GM13977 (cell line): ENCODE measurements at regions not wholly inside any gene's neighbourhood (a gene's known extent, or its start where the extent isn't known, plus 50 kb on each side); places are given as distances from the start of the nearest gene placed in this dataset.
"Not testable (repeated sequence)": the region's sequence is repeated elsewhere in the genome, so short reads cannot be mapped to it uniquely, and the experiment has no call there.

Source experiments
- DNase-seq: peaks from one replicate; pipeline ENCODE4 v3.0.0; 2012; ENCODE audit warnings: low spot score
- in situ Hi-C: fragments of 300-500 bp; cut with MboI; formaldehyde crosslinking; loops from one replicate; pipeline ENCODE4 v1.12.0; 2022; ENCODE audit warnings: low sequenced_read_pairs, low pct_unique_long_range_greater_than_20kb, mixed read lengths, inconsistent platforms; ENCODE audit not compliant: unreplicated experiment

DNA sequence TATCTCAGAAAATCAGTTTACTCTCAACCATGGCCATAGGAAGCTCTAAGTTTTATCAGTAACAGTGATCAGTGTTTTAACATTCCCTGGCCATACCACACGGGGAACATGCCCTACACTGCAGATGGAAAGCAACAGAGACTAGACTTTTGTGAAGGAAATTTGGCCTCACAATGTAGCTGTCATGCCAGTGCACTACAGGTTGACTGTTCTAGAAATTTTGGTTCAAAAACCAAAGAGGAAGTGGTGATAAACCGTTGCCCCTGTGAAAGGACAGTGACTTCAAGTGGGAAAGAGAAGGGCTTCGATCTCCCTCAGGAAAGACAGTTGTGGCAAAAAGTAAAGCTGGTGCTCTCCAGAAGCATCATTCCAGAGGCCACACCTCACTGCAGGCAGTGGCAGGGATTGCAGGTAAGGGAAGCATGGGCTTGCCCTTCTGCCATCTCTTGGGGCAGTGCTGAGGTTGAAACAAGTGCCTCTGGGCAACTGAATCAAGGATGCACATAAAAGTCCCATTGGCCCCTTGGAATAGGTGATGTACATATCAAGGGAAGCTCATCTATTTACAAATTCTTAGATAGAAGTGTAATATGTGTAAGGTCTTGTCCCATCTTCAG lies 143.4 kb downstream of the PPIAL4A start:
- in situ Hi-C loops, DNase-seq: not testable (repeated sequence)

DNA sequence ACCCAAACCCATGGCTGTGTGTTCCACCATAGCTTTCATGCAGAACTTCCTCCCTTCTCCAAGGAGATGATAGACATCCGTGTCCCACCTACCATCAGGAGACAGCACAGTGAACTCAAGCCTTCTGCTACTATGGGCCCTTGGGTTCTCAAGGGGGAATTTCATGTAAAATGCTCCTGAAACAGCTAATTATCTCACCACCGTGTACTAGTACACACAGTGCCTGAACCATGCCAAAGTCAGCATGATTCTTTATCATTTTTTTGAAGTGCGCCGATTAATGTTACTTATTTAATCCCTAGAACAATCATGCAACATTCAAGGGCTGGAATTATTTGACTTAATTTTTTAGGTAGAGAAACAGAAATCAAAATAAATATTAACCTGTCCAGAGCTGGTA lies 147.2 kb downstream of the PPIAL4A start:
- in situ Hi-C loops, DNase-seq: not testable (repeated sequence)

DNA sequence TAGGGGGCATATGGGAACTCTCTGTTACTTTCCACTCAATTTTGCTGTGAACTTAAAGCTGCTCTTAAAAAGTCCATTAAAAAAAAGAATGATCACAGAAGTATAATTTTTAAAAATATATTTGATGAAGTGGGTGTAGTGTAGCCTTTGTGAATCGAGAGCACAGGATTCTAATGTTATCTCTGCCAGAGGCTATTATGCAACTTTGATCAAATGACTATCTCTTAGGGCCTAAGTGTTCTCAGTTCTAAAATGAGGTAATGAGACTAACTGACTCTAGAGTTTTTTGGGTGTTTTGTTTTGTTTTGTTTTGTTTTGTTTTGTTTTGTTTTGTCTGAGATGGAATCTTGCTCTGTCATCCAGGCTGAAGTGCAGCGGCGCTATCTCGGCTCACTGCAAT lies 143.2 kb downstream of the FAM72B start:
- in situ Hi-C loops, DNase-seq: not testable (repeated sequence)

DNA sequence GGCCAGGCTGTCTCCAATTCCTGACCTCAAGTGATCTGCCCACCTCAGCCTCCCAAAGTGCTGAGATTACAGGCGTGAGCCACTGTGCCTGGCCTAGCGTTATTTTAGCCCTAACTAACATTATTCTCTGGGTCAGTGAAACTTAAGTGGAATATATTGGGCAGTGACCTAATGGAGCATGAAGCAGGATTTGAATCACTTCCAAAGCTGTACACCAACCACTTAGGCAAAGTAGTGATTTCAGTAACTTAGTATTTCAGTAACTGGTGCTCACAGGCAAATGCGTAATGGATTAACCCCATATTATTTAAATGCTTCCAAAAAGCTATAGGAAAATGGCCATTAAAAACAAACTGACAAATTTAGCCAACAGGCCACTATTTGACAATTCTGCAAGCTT lies 142.6 kb downstream of the FAM72B start:
- DNase-seq, in situ Hi-C loops: not testable (repeated sequence)

DNA sequence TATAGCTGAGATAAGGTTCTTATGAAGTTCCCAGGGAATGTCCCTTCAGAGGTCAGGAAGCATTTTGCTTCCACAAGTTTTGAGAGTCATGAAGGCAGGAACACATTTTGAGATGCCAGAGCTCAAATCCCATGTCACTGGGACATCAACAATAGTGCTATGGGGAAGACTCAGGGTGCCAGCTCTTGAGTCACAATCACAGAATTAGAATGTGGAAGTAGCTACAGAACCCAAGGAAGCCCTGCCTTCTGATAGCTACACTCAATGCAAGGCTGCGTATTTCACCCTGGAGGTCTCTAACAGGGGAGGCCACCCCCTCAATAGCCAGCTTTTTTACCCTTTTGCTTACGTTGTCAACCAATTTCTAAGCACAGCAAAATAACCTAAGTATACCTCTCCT lies 141.3 kb downstream of the FAM72B start:
- in situ Hi-C loops, DNase-seq: not testable (repeated sequence)

- in situ Hi-C loops: not testable (repeated sequence)
Observed at GRCh38 chr1:121048293-121048752, 135.8 kb downstream of the FAM72B start.

GRCh38 chr1:121048769-121049443 lies 135.2 kb downstream of the FAM72B start:
- in situ Hi-C loops, DNase-seq: not testable (repeated sequence)

More at GRCh38 chr1:121048293-121048752, 135.8 kb downstream of the FAM72B start:
- DNase-seq: not testable (repeated sequence)

GRCh38 chr1:121050097-121050496 lies 134.0 kb downstream of the FAM72B start:
- DNase-seq, in situ Hi-C loops: not testable (repeated sequence)

- DNase-seq, in situ Hi-C loops: not testable (repeated sequence)
Observed at GRCh38 chr1:121051161-121051790, 132.9 kb downstream of the FAM72B start.

DNA sequence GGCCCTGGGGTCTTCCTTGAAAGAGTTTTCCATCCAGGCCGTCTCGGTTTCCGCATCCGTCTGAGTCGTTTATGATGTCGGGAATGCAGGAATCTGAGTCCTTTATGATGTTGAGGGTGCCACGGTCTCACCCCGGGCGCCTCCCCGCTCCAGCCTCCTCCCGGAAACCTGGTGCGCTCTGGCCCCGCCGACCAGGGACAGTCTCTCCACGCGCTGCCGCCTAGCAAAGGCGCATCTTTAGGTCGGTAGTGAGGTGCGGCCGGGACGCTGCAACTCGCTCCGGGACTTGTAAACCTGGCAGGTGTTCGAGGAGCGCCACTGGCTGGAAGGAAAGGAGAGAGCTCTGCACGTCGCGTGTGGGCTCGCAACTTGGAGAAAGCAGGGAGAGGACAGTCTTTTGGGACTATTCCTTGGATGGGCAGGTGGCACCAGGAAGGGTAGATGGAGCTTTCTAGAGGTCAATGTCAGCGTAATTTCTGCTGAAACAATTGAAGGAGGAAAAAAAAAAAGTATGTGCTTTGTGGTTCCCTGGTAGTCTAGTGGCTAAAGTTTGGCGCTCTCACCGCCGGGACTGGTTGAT lies 132.0 kb downstream of the FAM72B start:
- DNase-seq, in situ Hi-C loops: not testable (repeated sequence)

DNA sequence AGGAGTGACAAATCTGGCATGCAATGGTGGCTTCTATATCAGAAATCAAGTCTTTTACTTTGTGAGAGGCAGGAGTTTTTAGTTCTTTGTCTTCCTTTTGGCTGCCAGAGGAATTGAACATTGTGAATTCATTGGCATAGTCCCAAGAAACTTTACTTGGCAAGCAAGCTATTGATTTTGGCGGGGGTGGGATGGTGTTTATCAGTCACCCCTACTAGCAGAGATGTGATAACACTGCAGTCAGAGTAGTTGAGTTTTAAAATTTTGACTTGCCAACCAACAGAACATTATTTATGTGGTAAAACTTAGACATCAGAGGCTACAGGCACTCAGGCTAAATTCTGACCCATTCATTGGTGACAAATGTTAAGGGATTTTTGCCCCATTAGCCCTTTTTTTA lies 129.2 kb downstream of the FAM72B start:
- DNase-seq, in situ Hi-C loops: not testable (repeated sequence)

- in situ Hi-C loops, DNase-seq: not testable (repeated sequence)
Observed at GRCh38 chr1:121066925-121067324, 117.2 kb downstream of the FAM72B start.

DNA sequence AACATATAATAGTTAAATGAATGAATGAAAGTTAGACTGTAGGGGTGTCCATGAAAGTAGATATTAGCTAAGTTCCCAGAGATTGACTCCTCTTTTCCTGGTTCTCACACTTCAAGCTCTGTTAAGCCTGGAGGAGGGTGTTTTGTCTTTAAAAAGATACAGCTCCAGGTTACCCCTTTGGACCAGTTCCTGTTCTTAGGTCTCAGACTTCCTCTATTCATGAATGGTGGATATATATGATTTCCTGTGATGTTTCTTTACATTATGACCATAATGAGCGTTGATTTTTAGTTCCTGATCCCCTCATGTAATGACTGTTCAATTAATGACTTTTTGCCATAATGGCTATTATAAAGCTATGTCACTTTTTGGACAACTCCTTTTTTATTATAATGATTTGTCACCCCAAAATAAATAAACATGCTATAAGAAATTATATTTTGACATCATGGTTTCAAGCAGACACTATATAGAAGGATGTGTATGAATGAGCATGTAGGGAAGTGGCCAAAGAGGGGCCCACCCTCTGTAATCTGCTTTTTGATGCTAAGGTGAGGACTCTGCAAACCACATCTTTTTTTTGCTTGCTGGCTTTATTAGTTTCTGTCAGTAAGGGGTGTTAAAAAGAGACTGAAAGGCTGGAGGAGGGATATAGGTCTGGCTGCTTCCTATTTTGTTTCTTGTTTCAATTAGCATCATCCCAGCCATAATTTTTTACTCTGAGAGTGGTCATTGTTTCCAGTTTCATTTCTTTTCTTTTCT lies 115.2 kb downstream of the FAM72B start:
- in situ Hi-C loops: not testable (repeated sequence)

DNA sequence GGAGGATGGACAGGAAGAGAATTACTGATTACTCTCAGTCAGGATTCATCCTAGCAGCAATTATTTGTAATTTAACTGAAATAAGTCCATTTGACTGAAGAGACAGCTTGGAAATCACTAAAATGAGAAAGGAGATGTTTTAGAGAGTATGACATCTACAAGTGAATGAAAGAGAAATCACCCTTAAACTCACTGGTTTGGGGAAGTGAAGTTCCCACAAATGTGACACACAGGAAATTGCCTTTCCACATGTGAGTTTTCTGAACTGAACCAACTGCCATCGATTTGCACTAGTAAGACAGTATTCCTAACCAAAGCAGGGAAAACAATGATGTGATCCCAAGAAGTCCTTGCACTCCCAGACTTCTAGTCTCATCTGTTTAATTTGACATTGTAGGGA lies 110.3 kb downstream of the FAM72B start:
- in situ Hi-C loops, DNase-seq: not testable (repeated sequence)

More for the DNA sequence above, 115.2 kb downstream of the FAM72B start:
- DNase-seq: not testable (repeated sequence)

DNA sequence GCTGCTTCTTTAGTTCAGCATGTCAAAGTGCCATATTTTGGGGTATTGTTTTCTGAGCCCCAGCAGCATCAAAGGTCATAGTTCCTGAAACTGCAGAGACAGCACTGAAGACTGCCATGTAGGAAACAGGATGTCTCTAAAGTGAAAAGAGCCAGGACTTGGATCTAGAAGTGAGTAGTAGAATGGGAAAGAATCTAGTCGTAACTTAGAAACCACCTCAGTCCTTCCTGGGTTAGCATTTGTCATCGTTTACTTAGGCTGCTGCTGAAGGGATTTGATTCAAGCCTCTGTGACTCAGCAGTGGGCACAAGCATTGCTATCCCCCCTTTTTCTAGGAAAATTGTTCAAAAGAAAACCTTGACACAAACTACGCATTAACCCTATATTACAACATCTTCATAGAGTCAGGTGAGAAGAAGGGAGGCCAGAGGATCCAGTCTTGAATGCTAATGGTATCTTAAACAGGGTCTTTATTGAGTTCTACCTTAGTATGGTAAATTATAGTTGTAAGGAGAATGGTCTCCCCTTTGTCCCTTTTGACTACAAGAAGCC lies 108.8 kb downstream of the FAM72B start:
- DNase-seq, in situ Hi-C loops: not testable (repeated sequence)

- DNase-seq, in situ Hi-C loops: not testable (repeated sequence)
Observed at GRCh38 chr1:121076674-121077073, 107.5 kb downstream of the FAM72B start.

- in situ Hi-C loops, DNase-seq: not testable (repeated sequence)
Observed at GRCh38 chr1:121079655-121080054, 104.5 kb downstream of the FAM72B start.
